Smooth muscle cell (in vitro differentiated cells): ENCODE measurements at regions not wholly inside any gene's neighbourhood (a gene's known extent, or its start where the extent isn't known, plus 50 kb on each side); places are given as distances from the start of the nearest gene placed in this dataset.

Experiments used
- DNase-seq: peaks from one replicate; lab custom pipeline; 2025; ENCODE audit not compliant: unreplicated experiment; lab: John Stamatoyannopoulos, UW
- H2AFZ ChIP-seq: fragments of 200-600 bp; sonication (generic); 2 replicates; pipeline ENCODE4 v1.6.0; 2016; ENCODE audit warnings: antibody characterized with exemption, low read depth, mild to moderate bottlenecking
- H3F3A ChIP-seq: fragments of 200-600 bp; sonication (generic); 2 replicates; pipeline ENCODE4 v1.6.0; 2017; ENCODE audit warnings: antibody characterized with exemption, low read depth
- H3K27ac ChIP-seq: fragments of 200-600 bp; sonication (generic); 2 replicates; pipeline ENCODE4 v1.5.1; 2016; ENCODE audit warnings: low read depth, mild to moderate bottlenecking
- H3K27me3 ChIP-seq: fragments of 200-600 bp; sonication (generic); 2 replicates; pipeline ENCODE4 v1.6.1; 2016; ENCODE audit warnings: low read depth, mild to moderate bottlenecking
- H3K36me3 ChIP-seq: fragments of 200-600 bp; sonication (generic); 2 replicates; pipeline ENCODE4 v1.5.1; 2016; ENCODE audit warnings: low read depth
- H3K4me1 ChIP-seq: fragments of 200-600 bp; sonication (generic); 2 replicates; pipeline ENCODE4 v1.5.1; 2016; ENCODE audit warnings: low read depth
- H3K4me2 ChIP-seq: fragments of 200-600 bp; sonication (generic); 2 replicates; pipeline ENCODE4 v1.6.0; 2016; ENCODE audit warnings: mild to moderate bottlenecking
- H3K4me3 ChIP-seq: fragments of 200-600 bp; sonication (generic); 2 replicates; pipeline ENCODE4 v1.5.1; 2016; ENCODE audit warnings: mild to moderate bottlenecking
- H3K79me2 ChIP-seq: fragments of 200-600 bp; sonication (generic); 2 replicates; pipeline ENCODE4 v1.6.0; 2016; ENCODE audit warnings: low read depth, mild to moderate bottlenecking
- H3K9ac ChIP-seq: fragments of 200-600 bp; sonication (generic); 2 replicates; pipeline ENCODE4 v1.6.0; 2016; ENCODE audit warnings: low read depth
- H3K9me3 ChIP-seq: fragments of 200-600 bp; sonication (generic); replicated peaks from 2 replicates; pipeline ENCODE4 v1.5.1; 2016; ENCODE audit warnings: low read depth
- H4K20me1 ChIP-seq: fragments of 200-600 bp; sonication (generic); 2 replicates; pipeline ENCODE4 v1.6.0; 2016; ENCODE audit warnings: low read depth
- whole genome bisulfite sequencing: methylation state at CpG from one replicate; pipeline ENCODE4 v1.1.7; 2016; ENCODE audit warnings: low lambda C conversion rate; 5-methylcytosine and 5-hydroxymethylcytosine counted together
- TF ChIP-seq, protein P1 (sequence below): fragments of 200-600 bp; sonication (generic); IDR thresholded peaks from 2 replicates; pipeline ENCODE4 v1.5.1; 2017; ENCODE audit warnings: borderline replicate concordance, mild to moderate bottlenecking, antibody characterized with exemption; ENCODE audit not compliant: insufficient read depth, poor library complexity, severe bottlenecking

DNA sequence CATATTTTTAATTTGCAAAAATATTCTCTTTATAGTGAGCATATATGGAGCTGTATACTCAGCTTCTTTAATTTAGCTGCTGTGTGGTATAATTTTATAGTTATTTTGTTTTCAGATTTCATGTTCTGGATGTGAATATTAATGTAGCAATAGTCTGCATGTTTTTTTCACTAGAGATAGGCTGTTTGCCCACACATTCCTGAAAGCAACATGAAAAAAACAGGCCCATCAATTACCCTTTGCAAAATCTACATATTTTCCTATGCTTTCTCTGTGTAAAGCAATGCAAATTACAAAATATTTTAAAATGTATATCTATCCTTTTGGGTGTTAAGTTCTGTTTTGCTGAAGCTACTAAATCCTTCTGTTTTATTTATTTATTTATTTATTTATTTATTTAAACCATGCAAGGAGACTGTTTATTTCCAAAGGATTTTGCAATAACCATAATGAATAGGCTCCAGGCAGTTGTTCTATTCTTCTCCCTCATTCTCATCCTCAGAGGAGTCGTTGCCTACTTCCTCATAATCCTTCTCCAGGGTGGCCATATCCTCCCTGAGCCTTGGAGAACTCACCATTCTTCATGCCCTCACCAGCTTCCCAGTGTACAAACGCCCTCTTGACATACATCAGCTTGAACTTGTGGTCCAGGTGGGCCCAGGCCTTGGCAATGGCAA lies 277.1 kb downstream of the ANKRD50 start:
- 79% methylated on average over 2 of the region's 2 CpGs for WGBS

DNA sequence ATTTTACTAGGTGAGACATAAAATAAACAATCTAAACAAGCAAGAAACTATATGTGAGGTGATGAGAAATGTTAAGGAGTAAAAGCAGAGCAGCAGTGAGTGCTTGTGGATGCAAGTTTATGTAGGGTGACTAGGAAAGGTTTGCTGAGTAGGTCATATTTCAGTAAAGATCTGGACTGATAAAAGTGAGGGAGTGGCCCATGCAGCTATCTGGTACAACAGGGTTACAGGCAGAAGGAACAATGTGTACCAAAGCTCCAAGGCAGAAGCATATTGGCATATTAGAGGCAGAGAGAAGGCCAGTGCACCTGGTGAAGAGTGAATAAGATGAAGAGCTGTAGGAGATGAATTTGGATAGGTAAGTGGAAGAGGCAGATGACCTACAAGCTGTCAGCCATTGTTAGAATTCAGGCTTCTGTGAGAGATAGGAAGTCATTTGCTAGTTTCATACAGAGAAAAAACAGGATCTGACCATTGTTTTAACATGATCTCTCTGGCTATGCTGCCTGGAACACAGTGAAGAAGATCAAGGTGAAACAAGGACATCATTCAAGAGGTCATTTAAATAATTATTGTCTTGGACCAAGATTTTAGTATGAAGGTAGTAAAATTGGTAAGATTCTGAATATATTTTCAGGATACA lies 274.6 kb downstream of the ANKRD50 start:
- DNase-seq: no peak

More for the DNA sequence above, 277.1 kb downstream of the ANKRD50 start:
- Histone ChIP-seq H3K4me1 (no peaks in the 10 kb centered on the region), H3K79me2 (no peaks in the 10 kb centered on the region), H3K9me3 (no peaks in the 10 kb centered on the region), H4K20me1 (no peaks in the 10 kb centered on the region), H3K36me3 (no peaks in the 10 kb centered on the region), H3K27ac (no peak overlapping the region), H3K4me2 (no peak overlapping the region), H3F3A (no peaks in the 10 kb centered on the region), H3K27me3 (no peaks in the 10 kb centered on the region), H3K9ac (no peak overlapping the region), H2AFZ (no peak overlapping the region), H3K4me3 (no peak overlapping the region)
- no peak for DNase-seq
- TF ChIP-seq, protein P1, sequence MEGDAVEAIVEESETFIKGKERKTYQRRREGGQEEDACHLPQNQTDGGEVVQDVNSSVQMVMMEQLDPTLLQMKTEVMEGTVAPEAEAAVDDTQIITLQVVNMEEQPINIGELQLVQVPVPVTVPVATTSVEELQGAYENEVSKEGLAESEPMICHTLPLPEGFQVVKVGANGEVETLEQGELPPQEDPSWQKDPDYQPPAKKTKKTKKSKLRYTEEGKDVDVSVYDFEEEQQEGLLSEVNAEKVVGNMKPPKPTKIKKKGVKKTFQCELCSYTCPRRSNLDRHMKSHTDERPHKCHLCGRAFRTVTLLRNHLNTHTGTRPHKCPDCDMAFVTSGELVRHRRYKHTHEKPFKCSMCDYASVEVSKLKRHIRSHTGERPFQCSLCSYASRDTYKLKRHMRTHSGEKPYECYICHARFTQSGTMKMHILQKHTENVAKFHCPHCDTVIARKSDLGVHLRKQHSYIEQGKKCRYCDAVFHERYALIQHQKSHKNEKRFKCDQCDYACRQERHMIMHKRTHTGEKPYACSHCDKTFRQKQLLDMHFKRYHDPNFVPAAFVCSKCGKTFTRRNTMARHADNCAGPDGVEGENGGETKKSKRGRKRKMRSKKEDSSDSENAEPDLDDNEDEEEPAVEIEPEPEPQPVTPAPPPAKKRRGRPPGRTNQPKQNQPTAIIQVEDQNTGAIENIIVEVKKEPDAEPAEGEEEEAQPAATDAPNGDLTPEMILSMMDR: no peak

DNA sequence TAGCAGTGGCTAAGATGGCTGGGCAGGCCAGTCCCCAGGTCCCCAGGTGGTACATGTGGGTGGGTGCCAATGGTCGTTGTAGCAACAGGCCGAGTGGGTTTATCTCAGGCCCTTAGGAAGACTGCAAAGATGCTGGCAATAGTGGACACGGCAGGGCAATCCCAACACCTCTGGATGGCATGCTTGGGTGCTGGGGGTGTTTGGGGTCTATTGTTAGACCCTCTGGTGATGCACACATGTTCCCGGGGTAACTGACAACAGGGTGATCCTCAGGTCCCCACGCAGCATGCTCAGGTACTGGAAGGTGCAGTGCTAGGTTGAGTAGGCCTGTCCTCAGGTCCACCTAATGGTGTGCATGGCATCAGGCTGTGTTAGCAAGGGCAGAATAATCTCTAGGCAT lies 267.5 kb downstream of the ANKRD50 start:
- H3K4me1 ChIP-seq: no peaks in the 10 kb centered on the region
- no peak overlapping the region for H3K9ac ChIP-seq
- H3K36me3 ChIP-seq: no peaks in the 10 kb centered on the region
- H3K27me3 ChIP-seq: no peaks in the 10 kb centered on the region
- TF ChIP-seq, protein P1: no peak
- no peaks in the 10 kb centered on the region for H3K79me2 ChIP-seq
- H3K4me3 ChIP-seq: no peak overlapping the region
- H2AFZ ChIP-seq: no peak overlapping the region
- DNase-seq: no peak
- no peak overlapping the region for H3K4me2 ChIP-seq
- WGBS: 94% methylated on average over 5 of the region's 5 CpGs
- no peaks in the 10 kb centered on the region for H4K20me1 ChIP-seq
- peaks cover 3% of the 10 kb centered on the region for H3K9me3 ChIP-seq
- H3F3A ChIP-seq: no peaks in the 10 kb centered on the region
- no peak overlapping the region for H3K27ac ChIP-seq

More for the DNA sequence above, 274.6 kb downstream of the ANKRD50 start:
- H3K4me3 ChIP-seq: no peak overlapping the region
- no peaks in the 10 kb centered on the region for H3K4me1 ChIP-seq
- H3K9ac ChIP-seq: no peak overlapping the region
- no peaks in the 10 kb centered on the region for H3K9me3 ChIP-seq
- H3K27me3 ChIP-seq: no peaks in the 10 kb centered on the region
- H3K4me2 ChIP-seq: no peak overlapping the region
- no peak overlapping the region for H3K27ac ChIP-seq
- H4K20me1 ChIP-seq: no peaks in the 10 kb centered on the region
- H2AFZ ChIP-seq: no peak overlapping the region
- no peaks in the 10 kb centered on the region for H3K36me3 ChIP-seq
- no peaks in the 10 kb centered on the region for H3K79me2 ChIP-seq
- TF ChIP-seq, protein P1: no peak
- H3F3A ChIP-seq: no peaks in the 10 kb centered on the region

DNA sequence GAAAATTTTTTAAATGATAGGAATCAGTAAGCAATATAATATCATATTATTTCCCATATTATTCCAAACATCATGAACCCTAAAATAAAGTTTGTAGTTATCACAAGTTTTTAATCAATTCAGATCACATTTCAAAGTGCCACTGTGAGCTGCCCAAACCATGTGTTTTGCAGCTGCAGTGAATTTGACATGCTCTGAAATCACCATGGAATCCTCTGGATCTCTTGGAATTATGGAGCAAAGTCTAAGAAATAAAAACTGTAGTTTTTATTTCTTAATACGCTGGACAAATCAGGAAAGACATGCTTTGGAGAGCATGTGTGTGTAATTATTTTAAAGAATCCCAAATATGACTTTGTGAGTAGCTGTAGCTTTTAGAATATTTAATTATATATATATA lies 262.7 kb downstream of the ANKRD50 start:
- no peaks in the 10 kb centered on the region for H3K79me2 ChIP-seq
- H3K4me3 ChIP-seq: no peak overlapping the region
- no peaks in the 10 kb centered on the region for H3F3A ChIP-seq
- peak overlapping the region; percentile 61 for H3K4me2 ChIP-seq
- 93% methylated on average over 1 of the region's 1 CpG for WGBS
- TF ChIP-seq, protein P1: no peak
- no peak overlapping the region for H3K27ac ChIP-seq
- no peak overlapping the region for H3K9ac ChIP-seq
- H4K20me1 ChIP-seq: no peaks in the 10 kb centered on the region
- peak overlapping the region; percentile 29 for H2AFZ ChIP-seq
- DNase-seq: no peak
- no peaks in the 10 kb centered on the region for H3K27me3 ChIP-seq
- no peaks in the 10 kb centered on the region for H3K9me3 ChIP-seq
- no peaks in the 10 kb centered on the region for H3K4me1 ChIP-seq
- H3K36me3 ChIP-seq: no peaks in the 10 kb centered on the region
